Karpas-422 (cell line): ENCODE measurements at regions not wholly inside any gene's neighbourhood (a gene's known extent, or its start where the extent isn't known, plus 50 kb on each side); places are given as distances from the start of the nearest gene placed in this dataset.

Experiments
- DNase-seq: peaks from one replicate; pipeline ENCODE4 v3.0.0-alpha.2; 2015
- H2AFZ ChIP-seq: fragments of 200-600 bp; sonication (generic); 2 replicates; pipeline ENCODE4 v1.6.1; 2014; ENCODE audit warnings: antibody characterized with exemption, low read length, mixed read lengths
- H3K27ac ChIP-seq: fragments of 200-600 bp; sonication (generic); 2 replicates; pipeline ENCODE4 v1.5.1; 2014; ENCODE audit warnings: mild to moderate bottlenecking, low read length, moderate library complexity
- H3K27me3 ChIP-seq: fragments of 200-600 bp; sonication (generic); 2 replicates; pipeline ENCODE4 v1.6.1; 2014; ENCODE audit warnings: low read length, mixed read lengths
- H3K36me3 ChIP-seq: fragments of 200-600 bp; sonication (generic); 2 replicates; pipeline ENCODE4 v1.6.1; 2014; ENCODE audit warnings: low read length, mixed read lengths; ENCODE audit not compliant: insufficient read depth
- H3K4me1 ChIP-seq: fragments of 200-600 bp; sonication (generic); 2 replicates; pipeline ENCODE4 v1.6.1; 2014; ENCODE audit warnings: mild to moderate bottlenecking, low read length, mixed read lengths
- H3K4me2 ChIP-seq: fragments of 200-600 bp; sonication (generic); 2 replicates; pipeline ENCODE4 v1.6.1; 2014; ENCODE audit warnings: low read length, low read depth, mild to moderate bottlenecking; ENCODE audit not compliant: poor library complexity, severe bottlenecking
- H3K4me3 ChIP-seq: fragments of 200-600 bp; sonication (generic); 2 replicates; pipeline ENCODE4 v1.5.1; 2014; ENCODE audit warnings: mild to moderate bottlenecking, antibody characterized with exemption, low read length, mixed read lengths
- H3K79me2 ChIP-seq: fragments of 200-600 bp; sonication (generic); 2 replicates; pipeline ENCODE4 v1.6.1; 2014; ENCODE audit warnings: mild to moderate bottlenecking, low read length, mixed read lengths
- H3K9ac ChIP-seq: fragments of 200-600 bp; sonication (generic); 2 replicates; pipeline ENCODE4 v1.6.0; 2014; ENCODE audit warnings: low read length
- H3K9me2 ChIP-seq: fragments of 200-600 bp; sonication (generic), shearing (Covaris generic); replicated peaks from 2 replicates; pipeline ENCODE4 v1.6.0; 2014; ENCODE audit warnings: mild to moderate bottlenecking, low read length, moderate library complexity; ENCODE audit not compliant: insufficient read depth
- H3K9me3 ChIP-seq: fragments of 300-700, 200-600 bp; sonication (generic); 2 replicates; pipeline ENCODE4 v1.6.1; 2014; ENCODE audit warnings: low read length, mixed read lengths
- H4K20me1 ChIP-seq: fragments of 200-600 bp; sonication (generic); 2 replicates; pipeline ENCODE4 v1.6.1; 2014; ENCODE audit warnings: mild to moderate bottlenecking, antibody characterized with exemption, low read length, low read depth; ENCODE audit not compliant: insufficient read depth

GRCh38 chr18:46301081-46301480, 196.9 kb downstream of the HAUS1 start:
- Histone ChIP-seq H3K9me2 (no peaks in the 10 kb centered on the region), H3K9me3 (no peaks in the 10 kb centered on the region), H3K27ac (no peak overlapping the region), H4K20me1 (0 out of 2 replicates have a peak, but pooled peaks cover 5% of the 10 kb centered on the region), H2AFZ (no peak overlapping the region), H3K4me3 (no peak overlapping the region), H3K4me1 (no peaks in the 10 kb centered on the region), H3K79me2 (no peaks in the 10 kb centered on the region), H3K4me2 (no peak overlapping the region), H3K9ac (no peak overlapping the region), H3K36me3 (no peaks in the 10 kb centered on the region), H3K27me3 (no peaks in the 10 kb centered on the region)
- DNase-seq = no peak

- Histone ChIP-seq H3K9me3 (no peaks in the 10 kb centered on the region), H3K9me2 (no peaks in the 10 kb centered on the region), H3K4me3 (no peak overlapping the region), H4K20me1 (0 out of 2 replicates have a peak, but pooled peaks cover 5% of the 10 kb centered on the region), H3K4me2 (no peak overlapping the region), H2AFZ (no peak overlapping the region), H3K36me3 (no peaks in the 10 kb centered on the region), H3K4me1 (no peaks in the 10 kb centered on the region), H3K79me2 (no peaks in the 10 kb centered on the region), H3K27me3 (no peaks in the 10 kb centered on the region), H3K9ac (no peak overlapping the region), H3K27ac (no peak overlapping the region)
- DNase-seq = no peak
Observed at GRCh38 chr18:46301571-46301970, 197.4 kb downstream of the HAUS1 start.

GRCh38 chr18:46302528-46303485, 198.6 kb downstream of the HAUS1 start:
- Histone ChIP-seq H3K4me3 (no peak overlapping the region), H3K36me3 (no peaks in the 10 kb centered on the region), H3K9me2 (no peaks in the 10 kb centered on the region), H3K79me2 (no peaks in the 10 kb centered on the region), H3K9me3 (no peaks in the 10 kb centered on the region), H3K4me2 (no peak overlapping the region), H3K4me1 (no peaks in the 10 kb centered on the region), H4K20me1 (0 out of 2 replicates have a peak, but pooled peaks cover 1% of the 10 kb centered on the region), H3K27me3 (no peaks in the 10 kb centered on the region), H3K27ac (no peak overlapping the region), H3K9ac (no peak overlapping the region), H2AFZ (no peak overlapping the region)
- no peak for DNase-seq

GRCh38 chr18:46310258-46310657, 206.1 kb downstream of the HAUS1 start:
- no peak overlapping the region for H3K4me3 ChIP-seq
- H3K9ac ChIP-seq = no peak overlapping the region
- H3K4me1 ChIP-seq = no peaks in the 10 kb centered on the region
- no peaks in the 10 kb centered on the region for H3K9me2 ChIP-seq
- H3K36me3 ChIP-seq = no peaks in the 10 kb centered on the region
- H3K9me3 ChIP-seq = no peaks in the 10 kb centered on the region
- H3K27ac ChIP-seq = no peak overlapping the region
- H3K4me2 ChIP-seq = no peak overlapping the region
- no peaks in the 10 kb centered on the region for H4K20me1 ChIP-seq
- H2AFZ ChIP-seq = no peak overlapping the region
- H3K79me2 ChIP-seq = no peaks in the 10 kb centered on the region
- no peak for DNase-seq
- H3K27me3 ChIP-seq = no peaks in the 10 kb centered on the region

- Histone ChIP-seq H4K20me1 (no peaks in the 10 kb centered on the region), H3K4me2 (no peak overlapping the region), H3K4me1 (no peaks in the 10 kb centered on the region), H3K9me3 (no peaks in the 10 kb centered on the region), H3K36me3 (no peaks in the 10 kb centered on the region), H3K27ac (no peak overlapping the region), H3K9ac (no peak overlapping the region), H3K27me3 (no peaks in the 10 kb centered on the region), H2AFZ (no peak overlapping the region), H3K9me2 (no peaks in the 10 kb centered on the region), H3K4me3 (no peak overlapping the region), H3K79me2 (no peaks in the 10 kb centered on the region)
- DNase-seq = no peak
Observed at GRCh38 chr18:46310675-46311345, 206.6 kb downstream of the HAUS1 start.

GRCh38 chr18:46311491-46311890, 207.3 kb downstream of the HAUS1 start:
- Histone ChIP-seq H3K9me2 (no peaks in the 10 kb centered on the region), H3K9ac (no peak overlapping the region), H3K27ac (no peak overlapping the region), H2AFZ (no peak overlapping the region), H4K20me1 (no peaks in the 10 kb centered on the region), H3K79me2 (no peaks in the 10 kb centered on the region), H3K4me3 (no peak overlapping the region), H3K36me3 (no peaks in the 10 kb centered on the region), H3K9me3 (no peaks in the 10 kb centered on the region), H3K4me1 (no peaks in the 10 kb centered on the region), H3K27me3 (no peaks in the 10 kb centered on the region), H3K4me2 (no peak overlapping the region)
- no peak for DNase-seq

GRCh38 chr18:46312221-46312620, 208.0 kb downstream of the HAUS1 start:
- Histone ChIP-seq H3K4me2 (no peak overlapping the region), H3K36me3 (no peaks in the 10 kb centered on the region), H4K20me1 (no peaks in the 10 kb centered on the region), H2AFZ (no peak overlapping the region), H3K4me1 (no peaks in the 10 kb centered on the region), H3K9me2 (no peaks in the 10 kb centered on the region), H3K79me2 (no peaks in the 10 kb centered on the region), H3K9me3 (no peaks in the 10 kb centered on the region), H3K27me3 (no peaks in the 10 kb centered on the region), H3K9ac (no peak overlapping the region), H3K27ac (no peak overlapping the region), H3K4me3 (no peak overlapping the region)
- no peak for DNase-seq

- no peaks in the 10 kb centered on the region for H3K79me2 ChIP-seq
- no peak overlapping the region for H3K4me3 ChIP-seq
- H2AFZ ChIP-seq = no peak overlapping the region
- H3K36me3 ChIP-seq = no peaks in the 10 kb centered on the region
- no peak overlapping the region for H3K27ac ChIP-seq
- no peaks in the 10 kb centered on the region for H3K9me2 ChIP-seq
- no peaks in the 10 kb centered on the region for H4K20me1 ChIP-seq
- no peak overlapping the region for H3K9ac ChIP-seq
- DNase-seq = no peak
- H3K4me2 ChIP-seq = no peak overlapping the region
- H3K4me1 ChIP-seq = no peaks in the 10 kb centered on the region
- H3K9me3 ChIP-seq = no peaks in the 10 kb centered on the region
- H3K27me3 ChIP-seq = no peaks in the 10 kb centered on the region
Observed at GRCh38 chr18:46313521-46313920, 209.3 kb downstream of the HAUS1 start.
